H1 (cell line): ENCODE measurements at regions not wholly inside any gene's neighbourhood (a gene's known extent, or its start where the extent isn't known, plus 50 kb on each side); places are given as distances from the start of the nearest gene placed in this dataset.

Experiments used
- CTCF ChIA-PET: fragments of 300-600 bp; sonication (Branson Sonifier 250); formaldehyde crosslinking; loops from one replicate; lab custom pipeline; 2021; ENCODE audit not compliant: partially characterized antibody; lab: Charles Lee
- POLR2A ChIA-PET: fragments of 300-600 bp; sonication (Branson Sonifier 250); formaldehyde crosslinking; loops from one replicate; lab custom pipeline; 2021; ENCODE audit warnings: inconsistent platforms; ENCODE audit not compliant: partially characterized antibody; lab: Charles Lee
- DNase-seq, 2 experiments: peaks; one replicate each; pipeline versions ENCODE4 v3.0.0 to v3.0.0-alpha.2; 2010 to 2022; ENCODE audit warnings: low spot score in 2 of 2, low read depth in 1 of 2, mixed read lengths in 1 of 2
- FAIRE-seq: peaks from 2 replicates; lab custom pipeline; 2011; peaks lifted over from hg19 to GRCh38; lab: Jason Lieb, UNC
- H2AFZ ChIP-seq: 2 replicates; pipeline ENCODE4 v1.8.1; 2012; ENCODE audit warnings: low read length, inconsistent platforms
- H2AK5ac ChIP-seq: 2 replicates; pipeline ENCODE4 v1.6.1; 2013; ENCODE audit warnings: low read depth, low read length
- H2BK120ac ChIP-seq: replicated peaks from 2 replicates; pipeline ENCODE3; 2013; ENCODE audit warnings: low read depth, low read length, inconsistent platforms
- H2BK12ac ChIP-seq: 2 replicates; pipeline ENCODE4 v1.6.1; 2013; ENCODE audit warnings: low read depth, low read length
- H2BK15ac ChIP-seq: 2 replicates; pipeline ENCODE4 v1.6.1; 2013; ENCODE audit warnings: low read length
- H2BK20ac ChIP-seq: 2 replicates; pipeline ENCODE4 v1.6.1; 2013; ENCODE audit warnings: low read length
- H2BK5ac ChIP-seq: 2 replicates; pipeline ENCODE4 v1.6.1; 2013; ENCODE audit warnings: low read depth, low read length
- H3K14ac ChIP-seq: 2 replicates; pipeline ENCODE4 v1.6.1; 2013; ENCODE audit warnings: inconsistent platforms; ENCODE audit not compliant: insufficient read length
- H3K18ac ChIP-seq: 2 replicates; pipeline ENCODE4 v1.6.1; 2013; ENCODE audit warnings: low read length; ENCODE audit errors: extremely low read depth
- H3K23ac ChIP-seq: 2 replicates; pipeline ENCODE4 v1.6.1; 2013; ENCODE audit warnings: inconsistent platforms; ENCODE audit not compliant: insufficient read length
- H3K23me2 ChIP-seq: 2 replicates; pipeline ENCODE4 v1.6.1; 2013; ENCODE audit warnings: low read depth, low read length
- H3K27ac ChIP-seq: 2 replicates; pipeline ENCODE4 v1.6.1; 2011; ENCODE audit warnings: low read depth, low read length, inconsistent platforms
- H3K27me3 ChIP-seq, 4 experiments: replicated peaks in 1 of 4; 1 replicate in 1 of 4; 2 replicates in 3 of 4; pipeline versions ENCODE4 v1.6.1 to v1.8.1; 2011 to 2013; ENCODE audit warnings: low read length in 3 of 4, mild to moderate bottlenecking in 3 of 4, inconsistent platforms in 2 of 4, mixed read lengths in 2 of 4, moderate library complexity in 1 of 4; ENCODE audit not compliant: control insufficient read depth in 3 of 4, insufficient read depth in 3 of 4; ENCODE audit errors: extremely low read depth in 1 of 4
- H3K36me3 ChIP-seq, 4 experiments: 2 replicates each; pipeline versions ENCODE4 v1.6.1 to v1.8.1; 2011 to 2013; ENCODE audit warnings: mild to moderate bottlenecking in 4 of 4, low read length in 3 of 4, moderate library complexity in 2 of 4, control low read depth in 1 of 4, inconsistent platforms in 1 of 4; ENCODE audit not compliant: insufficient read depth in 4 of 4, control insufficient read depth in 2 of 4
- H3K4ac ChIP-seq: replicated peaks from 2 replicates; pipeline ENCODE3; 2013; ENCODE audit warnings: low read length, low read depth, mixed read lengths, inconsistent platforms; ENCODE audit not compliant: insufficient read length
- H3K4me1 ChIP-seq, 4 experiments: replicated peaks in 1 of 4; 1 replicate in 1 of 4; 2 replicates in 3 of 4; pipeline versions ENCODE4 v1.6.1 to v1.8.1; 2011 to 2013; ENCODE audit warnings: low read length in 3 of 4, inconsistent platforms in 2 of 4, mixed read lengths in 1 of 4; ENCODE audit not compliant: insufficient read depth in 4 of 4, control insufficient read depth in 3 of 4
- H3K4me2 ChIP-seq, 2 experiments: 2 replicates each; pipeline versions ENCODE4 v1.6.1 to v1.8.1; 2011 to 2013; ENCODE audit warnings: low read depth in 2 of 2, low read length in 2 of 2, control low read depth in 1 of 2, inconsistent platforms in 1 of 2, mild to moderate bottlenecking in 1 of 2; ENCODE audit not compliant: insufficient read depth in 1 of 2
- H3K4me3 ChIP-seq, 4 experiments: fragments of 200-600, 300-600 bp in 1 of 4; sonication (generic), shearing (Covaris generic), sonication (Bioruptor Twin) in 1 of 4; 2 replicates each; pipeline versions ENCODE4 v1.5.1 to v1.8.1; 2011 to 2016; ENCODE audit warnings: low read length in 4 of 4, low read depth in 3 of 4, control low read depth in 2 of 4, inconsistent platforms in 2 of 4, mild to moderate bottlenecking in 2 of 4, mixed read lengths in 1 of 4, moderate library complexity in 1 of 4; ENCODE audit not compliant: insufficient read depth in 2 of 4; ENCODE audit errors: extremely low read depth in 1 of 4
- H3K56ac ChIP-seq: replicated peaks from 2 replicates; pipeline ENCODE3; 2013; ENCODE audit warnings: low read depth, mild to moderate bottlenecking, mixed read lengths, low read length, inconsistent platforms; ENCODE audit not compliant: insufficient read length
- H3K79me1 ChIP-seq: 2 replicates; pipeline ENCODE4 v1.6.1; 2013; ENCODE audit warnings: low read depth, low read length, control low read depth
- H3K79me2 ChIP-seq, 2 experiments: 2 replicates each; pipeline versions ENCODE4 v1.6.1 to v1.8.1; 2012 to 2013; ENCODE audit warnings: low read length in 2 of 2, mild to moderate bottlenecking in 2 of 2, inconsistent platforms in 1 of 2; ENCODE audit not compliant: insufficient read depth in 2 of 2, control insufficient read depth in 1 of 2
- H3K9ac ChIP-seq, 4 experiments: replicated peaks in 1 of 4; 1 replicate in 1 of 4; 2 replicates in 3 of 4; pipeline versions ENCODE4 v1.6.1 to v1.8.1; 2011 to 2013; ENCODE audit warnings: low read depth in 3 of 4, low read length in 3 of 4, control low read depth in 2 of 4, mild to moderate bottlenecking in 2 of 4, moderate library complexity in 2 of 4, inconsistent platforms in 1 of 4; ENCODE audit errors: extremely low read depth in 1 of 4
- H3K9me3 ChIP-seq, 2 experiments: 2 replicates each; pipeline versions ENCODE4 v1.6.1 to v1.8.1; 2012 to 2013; ENCODE audit warnings: mild to moderate bottlenecking in 2 of 2, moderate library complexity in 2 of 2, control low read depth in 1 of 2, inconsistent platforms in 1 of 2, low read depth in 1 of 2, low read length in 1 of 2, mixed read lengths in 1 of 2; ENCODE audit not compliant: insufficient read depth in 2 of 2
- H4K20me1 ChIP-seq, 2 experiments: replicated peaks in 1 of 2; 2 replicates each; pipeline versions ENCODE3 to v1.8.1; 2011 to 2013; ENCODE audit warnings: inconsistent platforms in 2 of 2, low read length in 2 of 2, mild to moderate bottlenecking in 1 of 2; ENCODE audit not compliant: insufficient read depth in 2 of 2, control insufficient read depth in 1 of 2
- H4K5ac ChIP-seq: 2 replicates; pipeline ENCODE4 v1.6.1; 2013; ENCODE audit warnings: low read length, low read depth, mixed read lengths, inconsistent platforms; ENCODE audit not compliant: insufficient read length
- H4K8ac ChIP-seq: 2 replicates; pipeline ENCODE4 v1.8.0; 2013; ENCODE audit warnings: mild to moderate bottlenecking, moderate library complexity, low read length, inconsistent platforms; ENCODE audit not compliant: insufficient read depth; ENCODE audit errors: extremely low read depth
- H4K91ac ChIP-seq: replicated peaks from 2 replicates; pipeline ENCODE3; 2013; ENCODE audit warnings: low read length, mixed read lengths, inconsistent platforms; ENCODE audit not compliant: insufficient read length
- CBX5 ChIP-seq: fragments of 300-800, 300-1000 bp; sonication (generic); IDR thresholded peaks from 2 replicates; pipeline ENCODE4 v1.7.1; 2016; ENCODE audit warnings: antibody characterized with exemption, low read length, low read depth
- GABPA ChIP-seq: IDR thresholded peaks from 2 replicates; pipeline ENCODE4 v1.6.1; 2011; ENCODE audit warnings: mild to moderate bottlenecking, low read length, moderate library complexity, borderline replicate concordance; ENCODE audit not compliant: insufficient read depth
- TEAD4 ChIP-seq: IDR thresholded peaks from 2 replicates; pipeline ENCODE4 v1.6.1; 2012; ENCODE audit warnings: low read depth, low read length, inconsistent platforms, mixed read lengths
- WGBS, 2 experiments: shearing (Covaris generic) in 1 of 2; methylation state at CpG; one replicate each; pipeline versions ENCODE4 v1.1.6 to v1.1.7; 2013 to 2015; ENCODE audit warnings: low lambda C conversion rate in 2 of 2, mixed read lengths in 2 of 2, inconsistent platforms in 1 of 2, low coverage in 1 of 2, missing lambda C conversion rate in 1 of 2; ENCODE audit not compliant: insufficient replicate concordance in 2 of 2, insufficient coverage in 1 of 2, insufficient read length in 1 of 2; ENCODE audit errors: extremely low coverage in 1 of 2, missing lambda C conversion rate in 1 of 2; 5-methylcytosine and 5-hydroxymethylcytosine counted together

DNA sequence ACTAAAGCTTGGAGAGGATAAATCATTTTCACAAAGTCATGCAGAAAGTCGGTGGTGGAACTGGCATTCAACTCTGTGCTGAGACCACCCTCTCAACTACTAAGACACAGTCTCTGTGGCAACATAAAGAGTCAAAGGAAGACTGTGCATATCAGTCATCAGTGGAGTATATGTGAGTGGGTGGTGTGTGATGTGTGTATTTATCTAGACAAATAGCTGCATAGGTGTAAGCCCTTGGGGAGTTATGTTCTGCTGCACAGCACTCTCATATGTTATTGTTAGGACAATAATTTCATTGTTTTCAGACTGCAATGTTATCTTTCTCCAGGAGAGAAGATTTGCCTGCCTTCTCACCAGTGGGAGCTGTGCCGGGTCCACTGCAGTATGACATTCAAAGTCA, 186.3 kb upstream of the HNRNPA3 start:
- no peak overlapping the region for H3K4me2 ChIP-seq
- 78% methylated on average over 2 of the region's 2 CpGs; no CpG with 5 or more reads in 1 of the 2 experiments for WGBS, 2 experiments
- peaks cover 0 to 4% (median 0%) of the 10 kb centered on the region in 4 experiments; a peak in 2 of 7 replicates for H3K4me1 ChIP-seq
- H3K4ac ChIP-seq = no peak overlapping the region
- no peak overlapping the region for H3K27ac ChIP-seq
- no peak overlapping the region for H3K4me3 ChIP-seq
- H4K8ac ChIP-seq = no peak overlapping the region
- H2BK20ac ChIP-seq = no peak overlapping the region
- H3K18ac ChIP-seq = no peak overlapping the region
- DNase-seq (no peak), FAIRE-seq (no peak)
- no peaks in the 10 kb centered on the region for H3K79me1 ChIP-seq
- no peaks in the 10 kb centered on the region for H3K23me2 ChIP-seq
- H4K91ac ChIP-seq = no peak overlapping the region
- no peaks in the 10 kb centered on the region for H3K27me3 ChIP-seq
- H3K79me2 ChIP-seq = no peaks in the 10 kb centered on the region
- H2AK5ac ChIP-seq = no peak overlapping the region
- H3K23ac ChIP-seq = no peak overlapping the region
- no peak overlapping the region for H4K5ac ChIP-seq
- no peak overlapping the region for H2BK12ac ChIP-seq
- H2BK5ac ChIP-seq = no peak overlapping the region
- peak overlapping the region in 1 of 4 experiments; percentile 34; a peak in 1 of 7 replicates for H3K9ac ChIP-seq
- no peak overlapping the region for H2BK15ac ChIP-seq
- no peaks in the 10 kb centered on the region for H3K9me3 ChIP-seq
- no peak overlapping the region for H2BK120ac ChIP-seq
- H3K14ac ChIP-seq = no peak overlapping the region
- POLR2A ChIA-PET = no interaction called here
- no peak overlapping the region for H2AFZ ChIP-seq
- H3K56ac ChIP-seq = no peak overlapping the region
- no peaks in the 10 kb centered on the region for H4K20me1 ChIP-seq
- TF ChIP-seq GABPA = no peak
- TF ChIP-seq TEAD4 = no peak
- no peak for TF ChIP-seq CBX5
- CTCF ChIA-PET = interaction anchor here (0.9 to 1.5 kb wide), 4 partner anchors 10 to 122 kb away, joined by 3 to 5 read pairs (median 3); no protein-coding TSS in a partner anchor
- no peaks in the 10 kb centered on the region for H3K36me3 ChIP-seq
